Endothelial cell of umbilical vein (primary cell): ENCODE measurements at regions not wholly inside any gene's neighbourhood (a gene's known extent, or its start where the extent isn't known, plus 50 kb on each side); places are given as distances from the start of the nearest gene placed in this dataset.

Experiments used
- BruUV-seq: library from RNA; stranded (reverse); fragments of 400-500 nt; replicated peaks from 2 replicates; lab custom pipeline; 2021; lab: Mats Ljungman, UMichigan
- CTCF ChIA-PET: fragments of 300-600, 350-600 bp; sonication (Branson Sonifier 250); formaldehyde crosslinking; loops from one replicate; lab custom pipeline; 2021; ENCODE audit warnings: antibody characterized with exemption, inconsistent platforms; lab: Charles Lee
- POLR2A ChIA-PET: fragments of 300-600, 350-600 bp; sonication (Branson Sonifier 250); formaldehyde crosslinking; loops from one replicate; lab custom pipeline; 2021; ENCODE audit warnings: antibody characterized with exemption, inconsistent platforms; lab: Charles Lee
- DNase-seq: peaks from one replicate; pipeline ENCODE4 v3.0.0-alpha.2; 2011; ENCODE audit warnings: low read depth, low spot score
- FAIRE-seq: peaks from 2 replicates; lab custom pipeline; 2011; peaks lifted over from hg19 to GRCh38; lab: Jason Lieb, UNC
- H2AFZ ChIP-seq: 2 replicates; pipeline ENCODE4 v1.6.0; 2012; ENCODE audit warnings: low read depth, low read length, control low read depth, inconsistent platforms
- H3K27ac ChIP-seq: 2 replicates; pipeline ENCODE4 v1.5.1; 2011; ENCODE audit warnings: low read depth, mild to moderate bottlenecking, control low read depth, low read length, moderate library complexity; ENCODE audit not compliant: insufficient read depth
- H3K27me3 ChIP-seq, 2 experiments: 2 replicates each; pipeline versions ENCODE4 v1.6.0 to v1.6.1; 2011; ENCODE audit warnings: low read length in 2 of 2, mixed read lengths in 1 of 2; ENCODE audit not compliant: control insufficient read depth in 2 of 2, insufficient read depth in 2 of 2
- H3K36me3 ChIP-seq, 2 experiments: 2 replicates in 1 of 2; 3 replicates in 1 of 2; pipeline ENCODE4 v1.5.1; 2011; ENCODE audit warnings: low read length in 2 of 2, mild to moderate bottlenecking in 1 of 2, moderate library complexity in 1 of 2; ENCODE audit not compliant: control insufficient read depth in 2 of 2, insufficient read depth in 2 of 2; ENCODE audit errors: extremely low read depth in 1 of 2
- H3K4me1 ChIP-seq: 3 replicates; pipeline ENCODE4 v1.5.1; 2011; ENCODE audit warnings: mild to moderate bottlenecking, low read length; ENCODE audit not compliant: control insufficient read depth, insufficient read depth; ENCODE audit errors: extremely low read depth
- H3K4me2 ChIP-seq: 2 replicates; pipeline ENCODE4 v1.6.1; 2011; ENCODE audit warnings: low read length, control low read depth, mixed read lengths; ENCODE audit not compliant: insufficient read depth
- H3K4me3 ChIP-seq, 3 experiments: fragments of 200-600 bp in 1 of 3; sonication (generic), shearing (Covaris generic) in 1 of 3; replicated peaks in 1 of 3; 2 replicates each; pipeline ENCODE4 v1.5.1; 2011 to 2016; ENCODE audit warnings: control low read depth in 3 of 3, low read length in 3 of 3, mild to moderate bottlenecking in 2 of 3, inconsistent platforms in 1 of 3, low read depth in 1 of 3, moderate library complexity in 1 of 3; ENCODE audit not compliant: insufficient read depth in 1 of 3
- H3K79me2 ChIP-seq: 2 replicates; pipeline ENCODE4 v1.6.0; 2012; ENCODE audit warnings: low read length, inconsistent platforms; ENCODE audit not compliant: control insufficient read depth, insufficient read depth
- H3K9ac ChIP-seq: replicated peaks from 2 replicates; pipeline ENCODE3; 2011; ENCODE audit warnings: low read length, control low read depth; ENCODE audit not compliant: insufficient read depth; ENCODE audit errors: extremely low read depth
- H3K9me1 ChIP-seq: replicated peaks from 3 replicates; pipeline ENCODE4 v1.6.0; 2011; ENCODE audit warnings: mild to moderate bottlenecking, low read length; ENCODE audit not compliant: control insufficient read depth, insufficient read depth; ENCODE audit errors: extremely low read depth
- H3K9me3 ChIP-seq: replicated peaks from 2 replicates; pipeline ENCODE4 v1.5.1; 2012; ENCODE audit warnings: low read length, inconsistent platforms; ENCODE audit not compliant: control insufficient read depth, insufficient read depth
- H4K20me1 ChIP-seq: replicated peaks from 2 replicates; pipeline ENCODE3; 2011; ENCODE audit warnings: mild to moderate bottlenecking, low read length; ENCODE audit not compliant: control insufficient read depth, insufficient read depth; ENCODE audit errors: extremely low read depth
- EZH2 ChIP-seq: IDR thresholded peaks from 2 replicates; pipeline ENCODE4 v1.6.1; 2012; ENCODE audit warnings: borderline replicate concordance, low read depth, mild to moderate bottlenecking, moderate library complexity, low read length, inconsistent platforms; ENCODE audit not compliant: severe bottlenecking
- FOS ChIP-seq: IDR thresholded peaks from 2 replicates; pipeline ENCODE4 v1.6.1; 2011; ENCODE audit warnings: mild to moderate bottlenecking, low read length, moderate library complexity, borderline replicate concordance; ENCODE audit not compliant: insufficient read depth
- GATA2 ChIP-seq: IDR thresholded peaks from 2 replicates; pipeline ENCODE4 v1.7.0; 2011; ENCODE audit warnings: low read depth, mild to moderate bottlenecking, moderate library complexity, mixed read lengths, low read length; ENCODE audit not compliant: insufficient read length, insufficient read depth
- JUN ChIP-seq: IDR thresholded peaks from 2 replicates; pipeline ENCODE4 v1.6.1; 2011; ENCODE audit warnings: borderline replicate concordance, low read depth; ENCODE audit not compliant: insufficient read length, insufficient read depth
- MYC ChIP-seq: IDR thresholded peaks from one replicate; pipeline ENCODE4 v1.6.1; 2011; ENCODE audit warnings: mild to moderate bottlenecking, low read depth, low read length
- POLR2A ChIP-seq: IDR thresholded peaks from 2 replicates; pipeline ENCODE4 v1.6.1; 2012; ENCODE audit warnings: low read depth, mild to moderate bottlenecking, control low read depth, low read length
- POLR2AphosphoS5 ChIP-seq: IDR thresholded peaks from 2 replicates; pipeline ENCODE4 v1.6.1; 2012; ENCODE audit warnings: low read depth, mild to moderate bottlenecking, control low read depth, low read length, moderate library complexity; ENCODE audit not compliant: insufficient read depth
- dilution Hi-C: fragments of 300-500 bp; cut with MboI; formaldehyde crosslinking; loops from one replicate; pipeline ENCODE4 v1.15.0; 2019; ENCODE audit warnings: low sequenced_read_pairs; ENCODE audit not compliant: extremely low pct_ligation_motif_present
- intact Hi-C: fragments of 100-400 bp; cut with micrococcal nuclease; formaldehyde crosslinking; loops from one replicate; pipeline ENCODE4 v1.10.0; 2022
- TF ChIP-seq, protein P1 (sequence below): IDR thresholded peaks from 2 replicates; pipeline ENCODE4 v1.6.1; 2011; ENCODE audit not compliant: insufficient read depth, insufficient read length
- TF ChIP-seq, protein P2 (sequence below), 2 donors: IDR thresholded peaks; 1 replicate in 1 of 2; 2 replicates in 1 of 2; pipeline ENCODE4 v1.5.1; 2011; ENCODE audit warnings: low read length in 2 of 2, mild to moderate bottlenecking in 2 of 2, moderate library complexity in 2 of 2, control low read depth in 1 of 2, inconsistent platforms in 1 of 2, low read depth in 1 of 2; ENCODE audit not compliant: insufficient read depth in 1 of 2; ENCODE audit errors: extremely low read depth in 1 of 2

DNA sequence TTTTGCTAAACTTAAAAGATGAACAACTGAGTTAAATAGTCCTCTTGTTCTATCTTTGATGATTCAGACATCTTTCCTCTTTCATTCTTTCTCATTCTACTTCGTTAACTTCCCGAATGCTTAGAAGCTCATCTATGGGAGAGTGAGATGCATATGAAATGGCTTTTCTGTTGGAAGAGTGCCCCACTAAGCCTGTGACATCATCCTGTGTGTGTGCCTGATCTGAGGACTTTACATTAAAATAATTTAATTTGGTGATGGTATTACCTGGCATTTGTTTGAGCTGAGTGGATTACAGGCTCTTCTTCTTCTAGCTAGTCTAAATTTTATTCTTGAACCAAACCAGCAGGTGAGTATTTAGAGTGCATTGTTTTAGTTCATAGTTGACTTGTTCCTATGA is 626.5 kb downstream of the QKI start:
- Histone ChIP-seq H4K20me1 (no peaks in the 10 kb centered on the region), H3K36me3 (no peaks in the 10 kb centered on the region), H3K79me2 (no peaks in the 10 kb centered on the region), H3K9me3 (no peaks in the 10 kb centered on the region), H3K9me1 (no peaks in the 10 kb centered on the region), H2AFZ (no peak overlapping the region), H3K4me3 (no peak overlapping the region), H3K27me3 (no peaks in the 10 kb centered on the region), H3K4me1 (no peaks in the 10 kb centered on the region), H3K4me2 (no peak overlapping the region), H3K27ac (no peak overlapping the region), H3K9ac (no peak overlapping the region)
- dilution Hi-C loops (no loop called here), intact Hi-C loops (no loop called here)
- CTCF ChIA-PET: no interaction called here
- TF ChIP-seq POLR2AphosphoS5: no peak
- TF ChIP-seq, protein P1, sequence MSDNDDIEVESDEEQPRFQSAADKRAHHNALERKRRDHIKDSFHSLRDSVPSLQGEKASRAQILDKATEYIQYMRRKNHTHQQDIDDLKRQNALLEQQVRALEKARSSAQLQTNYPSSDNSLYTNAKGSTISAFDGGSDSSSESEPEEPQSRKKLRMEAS: no peak
- no peak for TF ChIP-seq JUN
- no peak for TF ChIP-seq MYC
- TF ChIP-seq POLR2A: no peak
- no peak for TF ChIP-seq EZH2
- TF ChIP-seq GATA2: no peak
- TF ChIP-seq, protein P2, sequence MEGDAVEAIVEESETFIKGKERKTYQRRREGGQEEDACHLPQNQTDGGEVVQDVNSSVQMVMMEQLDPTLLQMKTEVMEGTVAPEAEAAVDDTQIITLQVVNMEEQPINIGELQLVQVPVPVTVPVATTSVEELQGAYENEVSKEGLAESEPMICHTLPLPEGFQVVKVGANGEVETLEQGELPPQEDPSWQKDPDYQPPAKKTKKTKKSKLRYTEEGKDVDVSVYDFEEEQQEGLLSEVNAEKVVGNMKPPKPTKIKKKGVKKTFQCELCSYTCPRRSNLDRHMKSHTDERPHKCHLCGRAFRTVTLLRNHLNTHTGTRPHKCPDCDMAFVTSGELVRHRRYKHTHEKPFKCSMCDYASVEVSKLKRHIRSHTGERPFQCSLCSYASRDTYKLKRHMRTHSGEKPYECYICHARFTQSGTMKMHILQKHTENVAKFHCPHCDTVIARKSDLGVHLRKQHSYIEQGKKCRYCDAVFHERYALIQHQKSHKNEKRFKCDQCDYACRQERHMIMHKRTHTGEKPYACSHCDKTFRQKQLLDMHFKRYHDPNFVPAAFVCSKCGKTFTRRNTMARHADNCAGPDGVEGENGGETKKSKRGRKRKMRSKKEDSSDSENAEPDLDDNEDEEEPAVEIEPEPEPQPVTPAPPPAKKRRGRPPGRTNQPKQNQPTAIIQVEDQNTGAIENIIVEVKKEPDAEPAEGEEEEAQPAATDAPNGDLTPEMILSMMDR (IDR thresholded peaks at IDR 0.05; ENCODE audit: extremely low read depth in 1 of 2, insufficient read depth in 1 of 2, low read depth in 1 of 2, low read length in 2 of 2): no peak
- no peak for TF ChIP-seq FOS
- POLR2A ChIA-PET: no interaction called here
- no TSS peak for BruUV-seq
- DNase-seq: no peak
- no peak for FAIRE-seq
